GM18507 (cell line): ENCODE measurements at regions not wholly inside any gene's neighbourhood (a gene's known extent, or its start where the extent isn't known, plus 50 kb on each side); places are given as distances from the start of the nearest gene placed in this dataset.

Experiments
- DNase-seq: peaks from one replicate; pipeline ENCODE4 v3.0.0; 2011; ENCODE audit warnings: low read depth; ENCODE audit not compliant: insufficient read length; ENCODE audit errors: extremely low spot score
- FAIRE-seq: peaks from 2 replicates; lab custom pipeline; 2011; peaks lifted over from hg19 to GRCh38; lab: Jason Lieb, UNC

DNA sequence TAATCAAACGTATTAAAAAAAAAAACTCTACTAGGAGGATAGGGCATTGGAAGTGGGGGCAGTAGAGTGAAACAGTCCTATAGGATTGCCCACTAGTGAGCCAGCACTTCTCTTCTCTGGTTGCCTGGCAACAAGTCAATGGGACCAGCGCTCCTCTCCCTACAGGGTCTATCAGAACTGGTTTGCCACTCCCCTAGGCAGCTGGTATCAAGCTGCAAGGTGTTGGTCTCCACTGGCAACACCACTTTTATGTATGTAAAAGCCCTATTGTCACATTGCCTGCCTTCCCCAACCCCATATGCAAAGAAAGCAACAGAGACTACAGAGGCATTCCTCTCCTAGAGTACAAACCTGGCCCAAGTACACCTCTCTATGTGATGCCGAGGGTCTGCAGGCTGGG is 166.9 kb upstream of the MCHR2 start:
- FAIRE-seq (no peak), DNase-seq (no peak)

DNA sequence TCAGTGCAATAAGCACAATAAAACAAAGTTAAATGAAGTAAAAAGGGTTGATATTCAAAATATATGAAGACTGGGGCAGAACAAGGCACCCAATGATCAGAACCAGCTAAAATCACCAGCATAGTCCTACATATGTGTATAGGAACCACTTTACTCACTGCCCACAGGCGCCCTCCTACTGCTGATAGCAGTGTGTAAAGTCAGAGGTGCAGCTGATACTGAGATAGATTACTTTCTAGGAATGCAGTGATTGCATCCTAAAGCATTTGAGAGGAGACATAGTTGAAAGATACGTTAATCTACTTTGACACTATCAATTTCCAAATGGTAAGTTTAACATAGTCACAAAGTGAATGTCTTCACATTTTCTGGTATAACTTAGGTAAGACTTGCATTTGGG is 161.1 kb upstream of the MCHR2 start:
- FAIRE-seq, result no peak
- DNase-seq, result no peak

DNA sequence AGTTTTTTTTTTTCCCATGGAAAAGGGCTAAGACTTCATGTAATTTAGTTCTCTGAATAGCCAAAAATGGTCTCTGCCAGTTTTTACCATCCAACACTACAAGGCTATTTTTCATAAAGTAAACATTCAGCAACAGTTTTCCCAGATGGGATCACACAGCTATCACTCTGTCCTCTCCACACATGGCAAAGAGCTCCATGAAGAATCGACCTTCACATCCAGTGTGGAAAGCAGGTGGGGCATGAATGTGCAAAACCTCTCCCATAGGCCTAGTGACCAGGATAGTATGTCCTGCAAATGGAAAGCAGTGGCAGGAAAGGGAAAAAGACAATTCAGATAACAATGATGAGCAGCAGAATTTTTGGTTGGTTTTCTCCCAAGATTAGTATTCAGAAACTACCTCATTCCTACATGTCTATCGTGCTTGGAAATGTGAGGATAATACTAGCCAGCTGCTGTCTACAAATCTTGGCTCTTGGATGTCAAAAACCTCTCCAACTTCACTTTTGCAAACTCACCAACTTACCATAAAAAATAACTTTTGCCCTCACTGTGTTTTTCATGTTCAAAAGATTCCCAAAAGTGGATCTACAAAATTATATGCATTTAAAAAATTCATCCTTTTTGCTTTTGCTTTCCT is 159.7 kb upstream of the MCHR2 start:
- FAIRE-seq (no peak), DNase-seq (no peak)

DNA sequence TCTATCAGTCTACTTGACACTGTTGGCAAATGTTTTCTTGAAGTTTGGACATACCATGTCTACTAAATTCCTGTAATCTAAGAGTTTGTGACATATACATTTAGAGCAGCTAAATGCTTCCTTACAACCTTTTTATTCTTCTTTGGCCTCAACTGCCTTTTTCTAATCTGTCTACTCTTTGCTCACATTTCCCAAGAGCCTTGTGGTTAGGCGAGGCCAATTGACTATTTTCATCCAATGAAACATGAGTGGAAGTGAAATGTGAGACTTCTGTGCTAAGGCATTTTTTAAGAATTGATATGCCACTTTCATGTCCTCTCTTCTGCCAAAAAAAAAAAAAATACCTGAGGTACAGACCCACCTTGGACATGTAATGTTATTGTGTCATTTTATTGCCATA is 158.2 kb upstream of the MCHR2 start:
- DNase-seq, result no peak
- no peak for FAIRE-seq

DNA sequence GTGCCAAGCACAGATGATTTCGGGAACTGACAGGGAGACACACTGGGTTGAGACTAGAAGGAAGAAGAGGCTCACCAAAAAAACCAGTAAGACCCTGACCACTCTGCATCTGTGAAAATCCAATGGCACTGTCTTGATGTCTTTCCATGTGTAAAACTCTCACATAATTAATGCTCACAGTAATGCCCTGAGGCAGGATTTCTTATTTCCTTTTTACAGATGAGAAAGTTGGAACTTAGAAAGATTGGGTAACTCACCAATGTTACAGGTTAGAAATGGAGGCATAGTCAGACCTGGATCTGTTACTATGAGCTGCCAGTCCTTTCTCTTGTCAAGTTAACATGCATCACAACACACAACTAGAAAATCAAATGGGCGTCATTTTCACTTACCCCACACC is 151.0 kb upstream of the MCHR2 start:
- DNase-seq (no peak), FAIRE-seq (no peak)

DNA sequence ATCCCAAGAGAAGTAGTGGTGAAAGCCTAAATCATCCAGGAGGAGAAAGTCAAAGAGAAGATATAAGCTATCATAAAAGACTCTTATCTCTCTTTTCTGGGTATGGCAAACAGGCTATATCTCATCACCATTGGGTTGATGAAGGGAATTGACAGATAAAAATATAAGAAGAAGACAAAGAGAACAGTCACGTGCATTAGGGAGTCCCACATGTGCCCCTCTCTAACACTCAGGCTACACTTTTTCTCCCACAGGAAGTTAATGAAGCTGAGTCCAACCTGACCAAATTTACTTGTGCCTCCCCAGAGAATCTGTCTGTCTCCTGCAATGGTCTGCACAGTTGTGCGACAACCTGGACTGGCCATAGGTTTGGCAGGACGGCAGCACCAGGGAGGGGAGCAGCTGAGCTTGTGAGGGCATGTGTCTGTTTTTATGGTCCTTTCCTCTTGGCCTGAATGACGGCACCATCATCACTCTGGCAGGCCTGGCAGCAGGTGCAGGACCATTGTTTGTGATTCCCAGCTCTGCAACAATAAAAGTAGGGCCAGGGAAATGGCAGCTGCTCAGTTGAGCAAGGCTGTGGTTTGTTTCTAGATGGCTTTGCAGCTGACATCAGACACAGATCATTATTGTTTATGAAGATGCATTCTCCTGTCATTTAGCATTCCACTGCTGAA is 144.5 kb upstream of the MCHR2 start:
- DNase-seq (no peak), FAIRE-seq (no peak)

DNA sequence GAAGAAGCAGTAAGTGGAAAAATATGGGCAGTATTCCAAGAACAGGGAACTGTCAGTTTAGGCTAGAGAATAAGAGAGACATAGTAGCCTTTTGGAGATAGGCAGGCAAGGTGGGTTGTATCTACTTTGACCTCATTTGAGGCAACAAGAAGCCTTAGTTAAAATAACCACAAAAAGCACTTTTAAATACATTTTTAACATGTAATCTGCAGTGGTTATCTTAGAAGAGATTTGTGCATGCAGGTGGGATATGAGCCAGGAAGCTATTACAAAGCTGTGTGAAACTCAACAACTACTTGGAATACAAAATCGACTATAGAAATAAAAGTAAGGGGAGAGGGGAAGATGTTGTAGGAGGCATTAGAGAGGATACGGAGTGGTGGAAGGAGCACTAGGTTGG is 143.7 kb upstream of the MCHR2 start:
- DNase-seq (no peak), FAIRE-seq (no peak)

DNA sequence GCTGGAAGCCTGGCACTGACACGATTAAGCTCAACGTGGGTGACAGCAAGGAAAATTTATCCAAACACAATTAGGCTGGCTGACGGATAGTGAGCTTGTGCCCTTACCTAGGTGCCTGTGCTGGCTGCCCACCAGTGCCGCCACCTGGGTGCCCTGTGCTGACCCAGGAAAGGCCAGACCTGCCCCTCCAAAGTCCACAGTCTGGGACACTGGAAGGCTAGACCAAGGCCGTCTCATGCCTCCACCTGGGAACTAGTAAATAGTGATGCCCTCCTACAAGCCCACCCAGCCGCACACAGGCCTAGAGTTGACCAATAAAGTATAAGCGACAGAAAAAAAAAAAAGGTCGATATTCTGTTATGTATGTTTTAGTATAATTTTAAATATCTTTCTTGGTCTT is 142.6 kb upstream of the MCHR2 start:
- DNase-seq, result no peak
- no peak for FAIRE-seq

DNA sequence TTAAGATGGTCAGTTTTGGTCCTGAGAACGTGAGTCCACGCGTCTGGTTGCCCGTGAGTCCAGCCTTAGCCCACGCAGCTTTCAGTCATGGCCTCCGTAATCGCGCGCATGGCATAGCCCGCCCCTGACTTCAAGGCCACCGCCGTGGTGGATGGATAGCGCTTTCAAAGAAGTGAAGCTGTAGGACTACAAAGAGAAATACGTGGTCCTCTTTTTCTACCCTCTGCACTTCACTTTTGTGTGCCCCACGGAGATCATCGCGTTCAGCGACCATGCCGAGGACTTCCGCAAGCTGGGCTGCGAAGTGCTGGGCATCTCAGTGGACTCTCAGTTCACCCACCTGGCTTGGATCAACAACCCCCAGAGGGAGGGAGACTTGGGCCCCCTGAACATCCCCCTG is 142.0 kb upstream of the MCHR2 start:
- FAIRE-seq (no peak), DNase-seq (no peak)

DNA sequence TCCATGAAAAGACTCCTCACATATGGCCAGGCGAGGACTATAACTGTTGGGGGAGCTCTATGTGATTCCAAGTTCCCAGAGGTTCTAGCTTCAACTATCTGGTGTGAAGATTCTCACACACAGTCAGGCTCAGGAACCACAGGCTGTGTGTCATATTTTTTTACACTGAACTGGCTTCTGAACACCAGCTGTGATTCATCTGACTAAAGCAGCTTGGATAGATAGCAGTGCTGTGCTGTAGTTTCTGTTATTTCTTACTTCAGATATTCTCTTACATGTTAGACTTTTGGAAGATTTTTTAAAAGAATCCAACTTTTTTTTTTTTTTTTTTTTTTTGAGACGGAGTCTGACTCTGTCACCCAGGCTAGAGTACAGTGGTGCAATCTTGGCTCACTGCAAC is 140.7 kb upstream of the MCHR2 start:
- DNase-seq (no peak), FAIRE-seq (no peak)

DNA sequence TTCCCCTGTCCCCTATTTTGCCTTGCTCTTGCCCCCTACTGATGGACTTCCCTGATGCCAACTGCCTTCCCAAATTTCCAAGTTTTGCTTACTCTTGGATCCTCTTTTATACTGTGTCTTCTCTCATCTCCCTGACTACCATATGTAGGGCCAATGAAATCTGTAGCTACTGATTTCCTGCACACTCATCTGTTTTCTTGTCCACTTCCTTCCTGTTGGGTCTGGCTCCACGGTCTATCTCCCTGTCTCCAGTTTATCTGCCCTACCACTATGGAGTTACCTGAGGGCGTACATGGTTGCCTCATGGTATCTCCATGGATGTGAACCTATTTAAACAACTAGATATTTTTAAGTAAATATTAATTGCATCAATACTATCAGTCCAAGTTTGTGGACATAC is 140.3 kb upstream of the MCHR2 start:
- DNase-seq (no peak), FAIRE-seq (no peak)

DNA sequence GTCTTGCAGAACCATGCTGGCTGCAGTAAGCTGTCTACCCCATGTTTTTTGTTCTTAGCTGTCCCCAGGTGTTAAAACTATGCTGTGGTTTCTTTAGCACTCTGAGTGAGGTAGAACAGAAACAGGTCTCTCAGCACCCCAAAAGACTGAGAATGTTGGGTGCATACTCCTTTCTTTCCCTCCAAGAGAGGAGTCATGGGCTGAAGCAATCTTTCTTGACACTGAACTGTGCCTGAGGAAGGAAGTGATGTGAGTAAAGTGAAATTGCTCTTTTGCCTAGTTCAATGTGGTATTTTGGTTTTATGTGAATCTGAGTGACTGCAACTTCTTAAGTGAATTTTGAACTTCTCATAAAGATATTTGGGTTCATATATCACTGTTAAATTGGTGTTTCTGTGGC is 138.0 kb upstream of the MCHR2 start:
- DNase-seq, result no peak
- no peak for FAIRE-seq

DNA sequence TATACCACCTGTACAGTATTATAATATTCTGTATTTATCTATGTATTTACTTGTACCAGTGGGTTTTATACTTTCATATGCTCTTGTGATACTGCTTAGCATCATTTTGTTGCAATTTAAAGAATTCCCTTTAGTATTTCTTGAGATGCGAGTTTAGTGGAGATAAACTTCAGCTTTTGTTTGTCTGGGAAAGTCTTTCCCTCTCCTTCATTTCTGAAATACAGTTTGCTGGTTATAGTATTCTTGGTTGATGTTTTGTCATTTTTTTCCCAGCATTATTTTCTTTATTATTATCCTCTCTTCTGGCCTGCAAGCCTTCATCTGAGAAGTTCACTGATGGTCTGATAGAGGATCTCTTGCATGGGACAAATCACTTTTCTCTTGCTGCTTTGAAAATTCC is 136.6 kb upstream of the MCHR2 start:
- FAIRE-seq (no peak), DNase-seq (no peak)

DNA sequence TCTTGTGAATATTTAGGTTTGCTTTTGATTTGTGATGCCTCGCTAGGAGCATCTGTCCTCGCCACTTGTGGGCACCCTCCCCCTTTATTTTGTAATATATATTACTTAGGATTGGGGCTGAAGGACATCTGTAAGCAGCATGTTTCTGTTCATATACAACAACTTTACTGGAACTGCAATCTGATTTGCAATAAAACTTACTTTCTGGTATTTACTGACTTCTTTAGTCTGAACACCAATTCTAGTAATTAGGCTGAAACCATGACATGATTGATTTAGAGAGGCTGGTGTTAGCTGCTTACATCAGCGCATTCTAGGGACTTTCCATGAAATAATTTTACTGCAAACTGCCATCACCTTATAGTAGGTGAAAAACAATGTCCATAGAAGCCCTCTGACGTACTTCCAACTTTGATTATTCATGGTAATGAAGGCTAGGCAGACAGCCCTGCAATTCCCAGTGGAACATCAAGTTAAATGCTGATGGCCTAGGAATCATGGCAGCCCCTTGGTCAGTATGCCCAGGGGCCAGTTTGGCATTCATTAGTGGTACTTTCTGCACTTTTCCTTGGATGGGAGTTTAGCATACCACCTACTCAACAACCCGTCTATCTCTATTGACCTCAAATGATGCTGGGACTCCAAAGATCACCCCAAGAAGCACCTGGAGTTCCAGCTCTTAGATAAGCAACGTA is 132.9 kb upstream of the MCHR2 start:
- FAIRE-seq (peak; percentile 47), DNase-seq (no peak)

DNA sequence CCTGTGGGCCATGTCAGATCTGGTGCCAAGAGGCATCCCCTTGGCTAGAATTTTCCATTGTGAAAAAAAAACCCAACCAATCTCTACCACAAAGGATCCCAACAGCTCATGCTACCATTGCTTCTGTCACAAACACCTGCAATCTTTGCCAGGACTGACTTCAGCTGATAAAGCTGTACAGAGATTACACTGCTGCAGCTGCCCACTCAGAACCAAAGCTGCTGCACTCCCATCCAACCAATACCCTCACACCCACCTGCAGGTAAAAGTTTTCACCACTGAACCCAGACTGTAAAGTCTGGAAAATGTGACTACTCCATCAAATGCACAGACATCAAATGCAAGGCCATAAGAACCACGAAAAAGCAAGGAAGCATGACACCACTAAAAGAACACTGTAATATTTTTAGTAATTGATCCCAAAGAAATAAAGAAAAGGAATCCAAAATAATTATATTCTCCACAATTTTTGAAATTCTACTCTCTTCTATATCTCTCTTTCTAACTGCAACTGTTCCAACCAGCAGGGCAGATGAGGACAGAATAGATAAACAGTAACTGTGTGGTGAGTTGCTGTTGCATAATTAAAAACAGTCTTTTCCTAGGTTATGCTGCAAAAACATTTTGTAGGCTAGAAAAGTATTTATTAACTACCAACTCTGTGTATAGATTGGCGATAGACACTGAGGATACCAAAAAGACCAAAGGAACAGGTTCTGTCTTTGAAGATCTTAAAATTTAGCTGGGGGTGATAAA is 128.0 kb upstream of the MCHR2 start:
- DNase-seq (no peak), FAIRE-seq (no peak)

DNA sequence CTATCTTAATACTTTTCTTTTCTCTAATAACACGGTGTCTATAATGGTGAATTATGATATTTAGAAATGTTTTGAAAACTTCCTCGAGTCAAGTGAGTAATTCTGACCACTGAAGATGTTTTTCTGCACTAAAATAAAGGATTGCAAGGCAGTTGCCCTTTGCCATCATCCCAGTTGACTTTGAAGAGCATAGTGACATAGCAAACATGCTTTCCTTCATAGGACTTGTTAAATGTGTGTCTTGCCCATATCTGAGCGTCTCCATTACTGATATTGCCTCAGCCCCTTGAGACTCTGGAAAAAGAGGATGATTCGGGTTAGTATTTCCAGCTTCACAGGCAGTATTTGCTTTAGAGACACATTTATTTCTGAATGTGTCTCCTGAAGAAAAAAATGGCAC is 125.2 kb upstream of the MCHR2 start:
- DNase-seq, result no peak
- FAIRE-seq, result no peak

DNA sequence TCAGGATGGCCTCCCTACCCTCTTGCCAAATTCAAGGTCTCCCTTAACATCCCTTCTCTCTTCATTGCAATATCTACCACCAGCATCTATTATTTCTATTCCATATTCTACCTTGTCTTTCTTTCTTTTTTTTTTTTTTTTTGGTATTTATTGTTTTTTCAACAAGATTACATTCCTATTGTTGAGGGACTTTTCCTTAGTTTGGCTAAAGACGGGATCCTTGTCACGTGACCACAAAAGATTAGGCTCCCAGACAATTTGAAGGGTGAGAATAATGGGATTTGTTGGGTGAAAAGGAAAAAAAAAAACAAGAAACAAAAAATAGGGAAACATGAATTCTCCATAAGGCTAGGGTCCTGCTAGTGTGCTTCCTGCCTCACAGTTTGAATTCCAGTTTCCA is 124.3 kb upstream of the MCHR2 start:
- no peak for FAIRE-seq
- DNase-seq, result no peak

DNA sequence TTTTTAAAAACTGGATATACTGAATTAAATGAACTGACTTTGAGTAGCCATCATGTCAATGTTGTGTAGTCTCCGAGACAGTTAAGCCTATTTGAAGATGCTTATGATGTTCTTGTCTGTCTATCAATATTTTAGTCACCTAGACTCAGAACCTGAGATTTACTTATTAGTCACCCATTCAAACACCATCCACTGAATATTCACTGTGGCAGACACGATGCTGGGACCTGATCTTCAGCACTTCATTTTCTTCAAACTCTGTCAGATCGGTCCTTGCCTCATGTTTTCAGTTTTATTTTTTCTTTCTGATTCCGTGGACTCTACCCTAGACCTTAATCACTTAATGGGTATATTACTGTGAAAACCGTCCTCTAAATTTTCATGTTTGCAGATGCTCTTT is 123.7 kb upstream of the MCHR2 start:
- FAIRE-seq (no peak), DNase-seq (no peak)

DNA sequence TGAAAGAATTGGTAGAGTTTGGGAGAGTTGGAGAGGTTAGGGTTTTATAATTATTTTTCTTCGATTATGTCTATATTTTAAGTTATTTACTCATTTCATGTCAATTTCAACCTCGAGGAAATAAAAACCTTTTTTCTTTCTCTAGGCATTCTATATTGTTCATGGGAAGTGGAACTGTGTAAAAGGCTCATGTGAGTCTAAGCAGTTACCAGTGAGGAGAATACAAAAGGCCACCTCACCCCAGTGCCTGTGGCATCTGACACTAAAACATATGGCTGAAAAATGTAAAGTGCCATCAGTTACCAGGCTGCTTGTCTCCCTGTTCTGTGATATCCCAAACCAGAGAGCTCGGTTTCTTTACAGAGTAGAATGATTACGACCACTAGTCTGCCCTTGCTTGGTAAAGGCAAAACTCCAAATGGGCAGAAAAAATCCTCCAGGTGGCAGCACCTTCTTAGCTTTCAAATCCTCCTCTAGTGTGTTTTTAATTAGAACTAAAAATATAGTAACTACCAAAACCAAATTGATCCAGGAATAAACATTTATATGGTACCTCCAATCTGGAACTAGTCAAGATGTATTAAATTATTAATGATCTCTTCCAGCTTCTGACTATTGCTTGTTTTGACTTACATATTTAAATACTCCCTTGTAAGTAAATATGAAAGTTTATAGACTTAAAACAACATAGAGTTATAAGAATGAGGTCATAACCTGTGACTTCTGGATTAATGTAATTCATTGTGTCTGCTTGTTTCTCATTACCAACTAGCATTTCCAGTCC is 122.6 kb upstream of the MCHR2 start:
- FAIRE-seq (peak; percentile 74), DNase-seq (no peak)
